ENCODE measurements at regions not wholly inside any gene's neighbourhood (a gene's known extent, or its start where the extent isn't known, plus 50 kb on each side); places are given as distances from the start of the nearest gene placed in this dataset.

GRCh38 chr10:36943544-36943943 lies 181.9 kb upstream of the ANKRD30A start:
- no peaks in the 10 kb centered on the region for H3K4me1 Mint-ChIP-seq
- H3K27me3 Mint-ChIP-seq, result no peaks in the 10 kb centered on the region
- no peak for DNase-seq
- H3K36me3 Mint-ChIP-seq (ENCODE audit: low read depth), result no peaks in the 10 kb centered on the region
- peaks cover 19% of the 10 kb centered on the region for H3K9me3 Mint-ChIP-seq
- no peak overlapping the region for H3K4me3 Mint-ChIP-seq
- H3K27ac Mint-ChIP-seq, result no peak overlapping the region
- POLR2A ChIA-PET, result no interaction called here
- CTCF ChIA-PET, result no interaction called here

DNA sequence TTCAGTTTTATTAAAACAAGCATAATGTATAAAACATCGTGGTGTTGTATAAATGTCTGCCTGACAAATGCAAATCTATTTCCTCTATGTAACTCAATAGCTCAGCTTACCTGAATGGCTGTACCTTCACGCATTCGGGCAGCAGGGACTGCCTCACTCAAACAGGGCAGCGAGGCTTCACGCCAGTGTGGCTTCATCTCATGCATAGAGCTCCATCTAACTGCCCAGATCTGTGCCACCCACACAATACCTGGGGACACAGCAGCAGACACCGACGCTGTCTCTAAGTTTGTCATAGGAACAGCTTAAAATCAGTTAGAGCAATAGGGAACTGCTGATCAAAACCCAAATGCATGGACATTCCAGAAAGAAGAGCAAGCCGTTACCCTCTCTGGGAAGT lies 182.8 kb upstream of the ANKRD30A start:
- no peaks in the 10 kb centered on the region for H3K27me3 Mint-ChIP-seq
- no peaks in the 10 kb centered on the region for H3K4me1 Mint-ChIP-seq
- H3K9me3 Mint-ChIP-seq, result peaks cover 15% of the 10 kb centered on the region
- CTCF ChIA-PET, result no interaction called here
- no peak for DNase-seq
- no peak overlapping the region for H3K4me3 Mint-ChIP-seq
- POLR2A ChIA-PET, result no interaction called here
- no peaks in the 10 kb centered on the region for H3K36me3 Mint-ChIP-seq (ENCODE audit: low read depth)
- H3K27ac Mint-ChIP-seq, result no peak overlapping the region

DNA sequence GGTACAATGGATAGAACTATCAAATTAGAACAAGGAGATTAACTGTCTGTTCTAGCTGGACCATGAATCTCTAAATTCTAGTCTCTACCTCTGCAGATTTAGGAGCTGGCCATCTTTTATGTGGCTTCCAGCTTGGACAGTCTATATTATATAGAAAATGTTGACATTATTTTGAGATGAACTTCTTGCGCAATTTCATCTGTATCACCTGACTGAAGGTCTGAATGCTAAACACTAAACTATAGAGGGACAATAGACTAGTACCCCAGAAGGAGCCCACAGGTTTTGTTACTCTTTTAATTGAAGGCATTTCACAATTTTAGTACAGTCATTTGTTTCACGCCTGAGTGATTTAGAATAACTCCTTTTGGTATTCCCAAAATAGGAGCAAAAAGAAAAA lies 222.4 kb upstream of the ANKRD30A start:
- Mint-ChIP-seq H3K36me3 (ENCODE audit: low read depth) (no peaks in the 10 kb centered on the region), H3K4me1 (no peaks in the 10 kb centered on the region), H3K27ac (no peak overlapping the region), H3K27me3 (no peaks in the 10 kb centered on the region), H3K9me3 (peaks cover 5% of the 10 kb centered on the region), H3K4me3 (no peak overlapping the region)
- no peak for DNase-seq
- POLR2A ChIA-PET, result no interaction called here
- CTCF ChIA-PET, result interaction anchor here (0.6 kb wide), 1 partner anchor 1969 kb away, joined by 3 read pairs; no protein-coding TSS in a partner anchor

- H3K4me3 Mint-ChIP-seq, result no peak overlapping the region
- no peaks in the 10 kb centered on the region for H3K36me3 Mint-ChIP-seq (ENCODE audit: low read depth)
- DNase-seq, result no peak
- no peaks in the 10 kb centered on the region for H3K4me1 Mint-ChIP-seq
- no peak overlapping the region for H3K27ac Mint-ChIP-seq
- H3K9me3 Mint-ChIP-seq, result peaks cover 5% of the 10 kb centered on the region
- POLR2A ChIA-PET, result no interaction called here
- no peaks in the 10 kb centered on the region for H3K27me3 Mint-ChIP-seq
- CTCF ChIA-PET, result no interaction called here
Measured at GRCh38 chr10:36899652-36900051, 225.7 kb upstream of the ANKRD30A start.

DNA sequence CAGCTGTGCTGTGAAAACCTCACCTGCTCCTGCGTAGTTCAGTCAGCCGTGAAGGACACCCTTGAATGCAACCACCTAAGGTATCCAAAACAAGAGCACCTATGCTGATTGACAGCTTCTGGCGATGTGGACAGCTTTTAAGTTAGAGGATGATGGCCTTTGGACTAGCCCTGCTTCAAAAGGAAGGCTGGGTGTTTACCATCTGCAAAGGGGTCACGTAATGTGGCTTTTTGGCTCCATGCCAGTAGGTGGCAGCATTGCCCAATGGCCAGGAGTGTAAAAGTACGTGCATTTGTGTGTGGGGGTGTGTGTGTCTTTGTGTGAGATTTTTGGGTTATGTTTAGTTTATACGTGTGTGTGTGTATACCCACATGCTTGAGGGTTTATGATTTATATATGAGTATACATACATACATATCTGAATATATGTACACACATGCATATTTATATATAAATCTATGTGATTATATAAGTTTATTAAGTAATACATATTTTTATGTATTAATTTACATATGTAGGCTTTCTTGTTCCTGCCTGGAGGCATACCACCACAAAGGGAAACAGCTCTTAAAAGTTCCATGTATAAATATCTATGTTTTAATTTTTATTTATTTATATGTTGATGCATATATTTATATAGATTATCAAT lies 236.3 kb upstream of the ANKRD30A start:
- Mint-ChIP-seq H3K4me3 (no peak overlapping the region), H3K27ac (no peak overlapping the region), H3K9me3 (no peaks in the 10 kb centered on the region), H3K27me3 (no peaks in the 10 kb centered on the region), H3K36me3 (ENCODE audit: low read depth) (no peaks in the 10 kb centered on the region), H3K4me1 (no peaks in the 10 kb centered on the region)
- ChIA-PET CTCF (no interaction called here), POLR2A (no interaction called here)
- DNase-seq, result peak; percentile 55

- POLR2A ChIA-PET, result no interaction called here
- Mint-ChIP-seq H3K4me3 (no peak overlapping the region), H3K27ac (no peak overlapping the region), H3K9me3 (no peaks in the 10 kb centered on the region), H3K36me3 (ENCODE audit: low read depth) (no peaks in the 10 kb centered on the region), H3K27me3 (no peaks in the 10 kb centered on the region), H3K4me1 (no peaks in the 10 kb centered on the region)
- no peak for DNase-seq
- CTCF ChIA-PET, result no interaction called here
Measured at GRCh38 chr10:36886303-36886891, 239.0 kb upstream of the ANKRD30A start.

DNA sequence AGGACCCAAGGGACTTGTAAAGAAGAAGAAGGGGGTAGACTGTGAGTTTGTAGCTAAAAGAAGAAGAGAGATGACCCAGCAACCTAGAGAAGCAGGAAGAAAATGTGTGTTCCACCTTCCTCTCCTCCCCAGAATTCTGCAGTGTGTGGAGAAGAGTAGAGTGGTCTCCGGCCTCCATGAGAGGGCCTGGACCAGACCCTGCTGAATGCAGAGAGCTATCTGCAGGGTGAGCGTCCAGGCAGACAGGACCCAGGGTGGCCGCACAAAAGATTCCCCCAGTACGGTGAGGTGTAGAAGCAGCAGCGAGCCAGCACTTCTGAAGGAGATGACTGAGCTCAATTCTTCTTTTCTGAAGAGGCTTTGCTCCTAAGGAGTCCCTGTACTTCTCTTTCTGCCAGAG lies 239.7 kb upstream of the ANKRD30A start:
- no peaks in the 10 kb centered on the region for H3K4me1 Mint-ChIP-seq
- CTCF ChIA-PET, result no interaction called here
- H3K9me3 Mint-ChIP-seq, result no peaks in the 10 kb centered on the region
- POLR2A ChIA-PET, result no interaction called here
- DNase-seq, result no peak
- no peak overlapping the region for H3K4me3 Mint-ChIP-seq
- no peaks in the 10 kb centered on the region for H3K27me3 Mint-ChIP-seq
- no peak overlapping the region for H3K27ac Mint-ChIP-seq
- no peaks in the 10 kb centered on the region for H3K36me3 Mint-ChIP-seq (ENCODE audit: low read depth)

DNA sequence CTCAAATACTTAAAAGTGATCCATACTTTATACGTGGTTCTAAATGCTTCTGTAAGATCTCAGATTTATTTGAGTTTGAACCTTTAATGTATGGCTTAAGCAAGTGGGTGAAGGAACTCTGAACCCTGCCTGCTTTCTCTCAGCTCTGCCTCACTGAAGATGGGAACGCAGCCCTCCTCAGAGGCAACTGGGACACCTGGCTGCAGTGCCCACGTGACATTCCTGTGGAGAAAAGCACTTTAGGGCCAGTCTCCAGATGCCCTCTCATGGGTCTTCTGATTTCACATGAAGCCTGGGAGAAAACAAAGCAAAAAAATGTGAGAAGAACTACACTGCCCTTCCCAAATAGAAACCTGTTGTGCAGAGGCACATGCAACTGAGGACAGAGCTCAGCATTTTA lies 242.6 kb upstream of the ANKRD30A start:
- H3K4me3 Mint-ChIP-seq, result no peak overlapping the region
- no peaks in the 10 kb centered on the region for H3K9me3 Mint-ChIP-seq
- CTCF ChIA-PET, result no interaction called here
- POLR2A ChIA-PET, result no interaction called here
- H3K4me1 Mint-ChIP-seq, result no peaks in the 10 kb centered on the region
- DNase-seq, result no peak
- no peak overlapping the region for H3K27ac Mint-ChIP-seq
- no peaks in the 10 kb centered on the region for H3K36me3 Mint-ChIP-seq (ENCODE audit: low read depth)
- H3K27me3 Mint-ChIP-seq, result no peaks in the 10 kb centered on the region

DNA sequence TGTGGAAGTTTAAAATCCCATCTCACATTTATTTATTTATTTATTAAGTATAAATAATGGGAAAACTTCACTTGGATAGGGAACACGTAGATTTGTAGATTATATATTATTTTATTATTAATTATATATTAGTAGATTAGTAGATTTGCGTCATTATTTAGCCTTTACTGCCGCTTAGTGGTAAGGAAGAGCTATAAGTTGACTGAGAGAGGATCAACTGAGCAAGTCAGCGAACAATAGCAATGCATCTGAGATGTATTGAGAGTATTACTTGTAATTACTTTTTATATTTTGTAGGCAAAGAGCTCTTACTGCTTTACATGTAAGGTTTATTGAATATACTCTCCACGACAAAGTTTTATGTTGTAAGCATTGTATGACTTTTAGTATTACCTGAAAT lies 244.5 kb upstream of the ANKRD30A start:
- DNase-seq, result no peak
- ChIA-PET CTCF (no interaction called here), POLR2A (no interaction called here)
- Mint-ChIP-seq H3K4me1 (no peaks in the 10 kb centered on the region), H3K27ac (no peak overlapping the region), H3K9me3 (no peaks in the 10 kb centered on the region), H3K36me3 (ENCODE audit: low read depth) (no peaks in the 10 kb centered on the region), H3K4me3 (no peak overlapping the region), H3K27me3 (no peaks in the 10 kb centered on the region)

GRCh38 chr10:36872702-36873393 lies 252.6 kb upstream of the ANKRD30A start:
- peaks cover 2% of the 10 kb centered on the region for H3K9me3 Mint-ChIP-seq
- POLR2A ChIA-PET, result no interaction called here
- no peak overlapping the region for H3K4me3 Mint-ChIP-seq
- no peak for DNase-seq
- H3K36me3 Mint-ChIP-seq (ENCODE audit: low read depth), result no peaks in the 10 kb centered on the region
- no peaks in the 10 kb centered on the region for H3K27me3 Mint-ChIP-seq
- no peak overlapping the region for H3K27ac Mint-ChIP-seq
- H3K4me1 Mint-ChIP-seq, result no peaks in the 10 kb centered on the region
- CTCF ChIA-PET, result no interaction called here

GRCh38 chr10:36840788-36841187 lies 284.6 kb upstream of the ANKRD30A start:
- Mint-ChIP-seq H3K36me3 (ENCODE audit: low read depth) (no peaks in the 10 kb centered on the region), H3K4me3 (no peak overlapping the region), H3K9me3 (peaks cover 5% of the 10 kb centered on the region), H3K27ac (no peak overlapping the region), H3K27me3 (no peaks in the 10 kb centered on the region), H3K4me1 (no peaks in the 10 kb centered on the region)
- POLR2A ChIA-PET, result no interaction called here
- no peak for DNase-seq
- CTCF ChIA-PET, result no interaction called here

DNA sequence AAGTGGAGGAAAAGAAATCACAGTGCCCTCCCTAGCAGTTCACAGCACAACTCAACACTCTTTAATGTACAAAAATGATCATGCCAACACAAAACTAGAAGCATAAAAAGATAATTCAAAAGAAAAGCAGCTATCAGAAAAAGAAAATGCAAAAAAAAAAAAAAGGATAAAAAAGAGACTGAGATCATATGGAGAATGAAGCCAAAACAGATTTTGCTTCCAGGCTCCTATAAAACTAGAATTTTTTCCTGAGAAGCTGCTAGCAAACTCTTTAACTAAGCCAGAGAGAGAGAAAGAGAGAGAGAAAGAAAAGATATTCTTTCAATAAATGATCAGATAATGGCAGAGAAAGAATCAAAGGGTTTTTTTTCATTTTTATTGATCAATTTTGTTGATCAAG lies 288.0 kb upstream of the ANKRD30A start:
- POLR2A ChIA-PET, result no interaction called here
- Mint-ChIP-seq H3K36me3 (ENCODE audit: low read depth) (no peaks in the 10 kb centered on the region), H3K4me3 (no peak overlapping the region), H3K27ac (no peak overlapping the region), H3K4me1 (no peaks in the 10 kb centered on the region), H3K27me3 (no peaks in the 10 kb centered on the region), H3K9me3 (peaks cover 5% of the 10 kb centered on the region)
- DNase-seq, result no peak
- CTCF ChIA-PET, result interaction anchor here (0.6 kb wide), 2 partner anchors 227 to 1921 kb away, joined by 3 to 4 read pairs; no protein-coding TSS in a partner anchor

GRCh38 chr10:36819781-36820180 lies 305.6 kb upstream of the ANKRD30A start:
- no peaks in the 10 kb centered on the region for H3K27me3 Mint-ChIP-seq

DNA sequence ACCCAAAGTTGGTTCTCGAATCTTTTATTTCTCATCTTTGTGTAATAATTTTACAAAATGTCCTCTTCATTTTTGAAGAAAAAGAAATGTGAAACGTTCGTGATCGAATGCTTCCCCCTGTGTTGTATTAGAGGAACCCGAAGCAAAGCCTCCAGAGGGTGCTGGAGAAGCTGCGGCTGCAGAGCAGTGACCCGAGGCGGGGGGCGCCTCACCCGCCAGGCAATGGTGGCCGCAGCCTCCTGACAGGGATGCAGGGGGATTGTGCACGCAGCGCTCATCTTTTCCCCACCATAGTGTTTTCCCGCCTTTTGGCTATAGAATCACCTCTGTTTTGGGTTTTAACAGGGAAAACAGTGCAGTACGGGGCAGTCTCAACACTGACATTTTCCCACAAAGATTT lies 307.5 kb upstream of the ANKRD30A start:
- Mint-ChIP-seq H3K9me3 (peaks cover 7% of the 10 kb centered on the region), H3K4me3 (no peak overlapping the region), H3K27me3 (no peaks in the 10 kb centered on the region), H3K4me1 (no peaks in the 10 kb centered on the region), H3K27ac (no peak overlapping the region), H3K36me3 (ENCODE audit: low read depth) (no peaks in the 10 kb centered on the region)
- CTCF ChIA-PET, result no interaction called here
- POLR2A ChIA-PET, result no interaction called here
- DNase-seq, result no peak

More at GRCh38 chr10:36819781-36820180, 305.6 kb upstream of the ANKRD30A start:
- Mint-ChIP-seq H3K36me3 (ENCODE audit: low read depth) (no peaks in the 10 kb centered on the region), H3K4me1 (no peaks in the 10 kb centered on the region), H3K9me3 (peaks cover 13% of the 10 kb centered on the region), H3K27ac (no peak overlapping the region), H3K4me3 (no peak overlapping the region)
- ChIA-PET POLR2A (no interaction called here), CTCF (no interaction called here)
- no peak for DNase-seq

Data from activated CD4-positive, alpha-beta T cell treated with anti-CD3 and anti-CD28 coated beads, Interleukin-2, amount 10 ng/mL, durations not matched to agents 7 days and 5 days (primary cell).